Panc1 (cell line): ENCODE measurements at regions not wholly inside any gene's neighbourhood (a gene's known extent, or its start where the extent isn't known, plus 50 kb on each side); places are given as distances from the start of the nearest gene placed in this dataset.

ENCODE experiments used
- ATAC-seq: fragments of 200-7000 bp; cut with Tn5 transposase; 2 replicates; pipeline ENCODE4 v1.9.1; 2020; ENCODE audit warnings: mild to moderate bottlenecking, moderate library complexity
- BruUV-seq: library from RNA; stranded (reverse); fragments of 400-500 nt; replicated peaks from 2 replicates; lab custom pipeline; 2021; lab: Mats Ljungman, UMichigan
- CTCF ChIA-PET: fragments of 300-600 bp; sonication (Branson Sonifier 250); formaldehyde crosslinking; loops from one replicate; lab custom pipeline; 2022; ENCODE audit warnings: antibody characterized with exemption; lab: Charles Lee
- POLR2A ChIA-PET: fragments of 300-600 bp; sonication (Branson Sonifier 250); formaldehyde crosslinking; loops from one replicate; lab custom pipeline; 2022; ENCODE audit warnings: antibody characterized with exemption; lab: Charles Lee
- DNase-seq: peaks from one replicate; pipeline ENCODE4 v3.0.0-alpha.2; 2010; ENCODE audit warnings: low read depth, low spot score
- H3K27ac ChIP-seq: 2 replicates; pipeline ENCODE4 v1.5.1; 2011; ENCODE audit warnings: mild to moderate bottlenecking, low read length, inconsistent platforms
- H3K27me3 ChIP-seq: fragments of 200-500 bp; sonication (Bioruptor generic); 2 replicates; pipeline ENCODE4 v1.6.0; 2014; ENCODE audit warnings: low read length, inconsistent platforms; ENCODE audit not compliant: control insufficient read depth, insufficient read depth
- H3K36me3 ChIP-seq: fragments of 200-500 bp; sonication (Bioruptor generic); 2 replicates; pipeline ENCODE4 v1.5.1; 2014; ENCODE audit warnings: inconsistent platforms, mild to moderate bottlenecking, low read length, moderate library complexity; ENCODE audit not compliant: control insufficient read depth, insufficient read depth
- H3K4me1 ChIP-seq: 2 replicates; pipeline ENCODE4 v1.5.1; 2011; ENCODE audit warnings: inconsistent platforms, mild to moderate bottlenecking, low read length, moderate library complexity; ENCODE audit not compliant: control insufficient read depth, insufficient read depth
- H3K4me3 ChIP-seq, 2 experiments: 2 replicates each; pipeline ENCODE4 v1.5.1; 2011 to 2012; ENCODE audit warnings: low read depth in 2 of 2, low read length in 2 of 2, mild to moderate bottlenecking in 2 of 2, inconsistent platforms in 1 of 2, moderate library complexity in 1 of 2
- H3K9me3 ChIP-seq: fragments of 200-500 bp; sonication (Bioruptor generic); 2 replicates; pipeline ENCODE4 v1.5.1; 2014; ENCODE audit warnings: low read depth, mild to moderate bottlenecking, inconsistent platforms, low read length, moderate library complexity; ENCODE audit not compliant: control insufficient read depth, insufficient read depth
- CTCF ChIP-seq: fragments of 450-650 bp; IDR thresholded peaks from 2 replicates; pipeline ENCODE4 v1.5.1; 2017; ENCODE audit warnings: mild to moderate bottlenecking
- POLR2AphosphoS5 ChIP-seq: IDR thresholded peaks from 2 replicates; pipeline ENCODE4 v1.6.1; 2012; ENCODE audit warnings: mild to moderate bottlenecking, low read depth, low read length, moderate library complexity
- SIN3A ChIP-seq: IDR thresholded peaks from 2 replicates; pipeline ENCODE4 v1.6.1; 2012; ENCODE audit warnings: low read depth, mild to moderate bottlenecking, low read length, moderate library complexity, borderline replicate concordance; ENCODE audit not compliant: insufficient read depth
- TCF7L2 ChIP-seq: IDR thresholded peaks from 2 replicates; pipeline ENCODE4 v1.6.1; 2011; ENCODE audit warnings: mild to moderate bottlenecking, low read depth, low read length, inconsistent platforms
- in situ Hi-C: cut with HindIII; loops from 2 replicates; pipeline ENCODE4 v1.10.0; 2016; ENCODE audit warnings: low sequenced_read_pairs, low pct_unique_long_range_greater_than_20kb
- intact Hi-C: fragments of 100-400 bp; cut with micrococcal nuclease; formaldehyde crosslinking; loops from one replicate; pipeline ENCODE4 v1.10.0; 2022; ENCODE audit not compliant: unreplicated experiment
- TF ChIP-seq, protein P1 (sequence below), 2 experiments: IDR thresholded peaks; 2 replicates each; pipeline ENCODE4 v1.6.1; 2011 to 2012; ENCODE audit warnings: low read depth in 2 of 2, control low read depth in 1 of 2, low read length in 1 of 2, mild to moderate bottlenecking in 1 of 2, moderate library complexity in 1 of 2; ENCODE audit not compliant: insufficient read depth in 1 of 2

- Histone ChIP-seq H3K4me3 (no peak overlapping the region), H3K4me1 (no peaks in the 10 kb centered on the region), H3K27me3 (no peaks in the 10 kb centered on the region), H3K9me3 (no peaks in the 10 kb centered on the region), H3K27ac (no peak overlapping the region), H3K36me3 (no peaks in the 10 kb centered on the region)
- in situ Hi-C loops: no loop called here
- DNase-seq (no peak), ATAC-seq (no peak)
- TF ChIP-seq, protein P1, sequence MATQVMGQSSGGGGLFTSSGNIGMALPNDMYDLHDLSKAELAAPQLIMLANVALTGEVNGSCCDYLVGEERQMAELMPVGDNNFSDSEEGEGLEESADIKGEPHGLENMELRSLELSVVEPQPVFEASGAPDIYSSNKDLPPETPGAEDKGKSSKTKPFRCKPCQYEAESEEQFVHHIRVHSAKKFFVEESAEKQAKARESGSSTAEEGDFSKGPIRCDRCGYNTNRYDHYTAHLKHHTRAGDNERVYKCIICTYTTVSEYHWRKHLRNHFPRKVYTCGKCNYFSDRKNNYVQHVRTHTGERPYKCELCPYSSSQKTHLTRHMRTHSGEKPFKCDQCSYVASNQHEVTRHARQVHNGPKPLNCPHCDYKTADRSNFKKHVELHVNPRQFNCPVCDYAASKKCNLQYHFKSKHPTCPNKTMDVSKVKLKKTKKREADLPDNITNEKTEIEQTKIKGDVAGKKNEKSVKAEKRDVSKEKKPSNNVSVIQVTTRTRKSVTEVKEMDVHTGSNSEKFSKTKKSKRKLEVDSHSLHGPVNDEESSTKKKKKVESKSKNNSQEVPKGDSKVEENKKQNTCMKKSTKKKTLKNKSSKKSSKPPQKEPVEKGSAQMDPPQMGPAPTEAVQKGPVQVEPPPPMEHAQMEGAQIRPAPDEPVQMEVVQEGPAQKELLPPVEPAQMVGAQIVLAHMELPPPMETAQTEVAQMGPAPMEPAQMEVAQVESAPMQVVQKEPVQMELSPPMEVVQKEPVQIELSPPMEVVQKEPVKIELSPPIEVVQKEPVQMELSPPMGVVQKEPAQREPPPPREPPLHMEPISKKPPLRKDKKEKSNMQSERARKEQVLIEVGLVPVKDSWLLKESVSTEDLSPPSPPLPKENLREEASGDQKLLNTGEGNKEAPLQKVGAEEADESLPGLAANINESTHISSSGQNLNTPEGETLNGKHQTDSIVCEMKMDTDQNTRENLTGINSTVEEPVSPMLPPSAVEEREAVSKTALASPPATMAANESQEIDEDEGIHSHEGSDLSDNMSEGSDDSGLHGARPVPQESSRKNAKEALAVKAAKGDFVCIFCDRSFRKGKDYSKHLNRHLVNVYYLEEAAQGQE (IDR thresholded peaks at IDR 0.05; ENCODE audit: insufficient read depth in 1 of 2, low read depth in 2 of 2, low read length in 1 of 2): no peak
- TF ChIP-seq TCF7L2 (no peak), POLR2AphosphoS5 (no peak), SIN3A (no peak), CTCF (no peak)
- CTCF ChIA-PET: no interaction called here
- no TSS peak for BruUV-seq
- POLR2A ChIA-PET: no interaction called here
- intact Hi-C loops: no loop called here
Observed at GRCh38 chr12:89082370-89082753, 269.9 kb downstream of the DUSP6 start.

DNA sequence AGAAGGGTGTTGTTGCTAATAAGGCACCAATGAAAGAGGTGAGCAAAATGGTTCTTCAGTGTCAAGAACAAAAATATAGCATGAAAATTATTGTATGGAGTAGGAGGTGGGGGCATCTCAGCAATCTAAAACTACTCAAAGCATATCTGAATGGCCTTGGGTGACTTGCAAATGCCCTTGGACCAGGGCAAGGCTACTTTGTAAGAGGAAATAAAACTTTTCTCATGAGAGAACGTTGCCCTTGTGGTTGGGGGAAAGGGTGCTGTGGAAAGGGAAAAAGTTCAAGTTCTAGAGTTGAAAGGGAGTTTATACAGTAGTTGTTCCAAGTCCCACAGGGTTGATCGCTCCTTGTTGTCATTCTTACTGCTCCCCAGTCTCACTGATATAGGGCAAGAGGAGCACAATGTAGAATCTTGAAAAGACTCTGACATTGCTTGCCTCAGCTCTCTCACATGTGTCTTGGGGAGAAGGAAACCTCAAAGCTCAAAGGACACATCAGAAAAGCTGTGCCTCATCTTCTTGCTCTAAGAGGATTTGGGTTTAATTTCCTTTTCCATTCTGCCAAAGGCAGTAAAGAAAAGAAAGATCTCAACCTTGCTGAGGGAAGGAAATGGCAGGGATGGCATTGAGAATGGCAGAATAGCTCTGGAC lies 270.5 kb downstream of the DUSP6 start:
- POLR2A ChIA-PET: no interaction called here
- H3K36me3 ChIP-seq: no peaks in the 10 kb centered on the region
- ATAC-seq: no peak
- H3K27me3 ChIP-seq: no peaks in the 10 kb centered on the region
- BruUV-seq: no TSS peak
- no peak overlapping the region for H3K27ac ChIP-seq
- H3K4me1 ChIP-seq: no peaks in the 10 kb centered on the region
- no peak overlapping the region for H3K4me3 ChIP-seq
- TF ChIP-seq, protein P1 (IDR thresholded peaks at IDR 0.05; ENCODE audit: insufficient read depth in 1 of 2, low read depth in 2 of 2, low read length in 1 of 2): no peak
- TF ChIP-seq TCF7L2: no peak
- no peak for TF ChIP-seq SIN3A
- no peak for TF ChIP-seq CTCF
- TF ChIP-seq POLR2AphosphoS5: no peak
- intact Hi-C loops (no loop called here), in situ Hi-C loops (no loop called here)
- no peak for DNase-seq
- H3K9me3 ChIP-seq: no peaks in the 10 kb centered on the region
- CTCF ChIA-PET: no interaction called here
